IMR-90 (cell line): ENCODE measurements at regions not wholly inside any gene's neighbourhood (a gene's known extent, or its start where the extent isn't known, plus 50 kb on each side); places are given as distances from the start of the nearest gene placed in this dataset.

ENCODE experiments used
- ATAC-seq: fragments of 200-7000 bp; cut with Tn5 transposase; 2 replicates; pipeline ENCODE4 v1.9.1; 2020; ENCODE audit warnings: low read depth, mild to moderate bottlenecking, moderate library complexity
- BruUV-seq: library from RNA; stranded (reverse); fragments of 400-500 nt; replicated peaks from 2 replicates; lab custom pipeline; 2021; lab: Mats Ljungman, UMichigan
- CTCF ChIA-PET: fragments of 300-600 bp; formaldehyde crosslinking; extraction: SDS; loops from one replicate; lab custom pipeline; 2021; ENCODE audit warnings: antibody characterized with exemption; lab: Yijun Ruan, JAX
- POLR2A ChIA-PET: fragments of 300-600 bp; sonication (Branson Sonifier 250); formaldehyde crosslinking; loops from one replicate; lab custom pipeline; 2022; ENCODE audit warnings: antibody characterized with exemption; ENCODE audit not compliant: unreplicated experiment; lab: Charles Lee
- DNase-seq: peaks from one replicate; pipeline ENCODE4 v3.0.0; 2013
- H2AFZ ChIP-seq: replicated peaks from 2 replicates; pipeline ENCODE3; 2013; ENCODE audit warnings: low read length, mild to moderate bottlenecking; ENCODE audit not compliant: poor library complexity
- H2AK5ac ChIP-seq: 2 replicates; pipeline ENCODE4 v1.6.1; 2013; ENCODE audit warnings: low read depth, low read length, inconsistent platforms
- H2AK9ac ChIP-seq: replicated peaks from 2 replicates; pipeline ENCODE3; 2013; ENCODE audit warnings: mild to moderate bottlenecking, low read depth, low read length, moderate library complexity; ENCODE audit not compliant: poor library complexity
- H2BK120ac ChIP-seq: 2 replicates; pipeline ENCODE4 v1.6.1; 2013; ENCODE audit warnings: low read depth, low read length, inconsistent platforms
- H2BK15ac ChIP-seq: 3 replicates; pipeline ENCODE4 v1.6.1; 2013; ENCODE audit warnings: low read depth, low read length, inconsistent platforms
- H2BK20ac ChIP-seq: 2 replicates; pipeline ENCODE4 v1.6.1; 2013; ENCODE audit warnings: low read depth, mild to moderate bottlenecking, inconsistent platforms, low read length, moderate library complexity
- H2BK5ac ChIP-seq: 2 replicates; pipeline ENCODE4 v1.6.1; 2013; ENCODE audit warnings: mild to moderate bottlenecking, low read depth, low read length, inconsistent platforms; ENCODE audit not compliant: poor library complexity, severe bottlenecking
- H3K14ac ChIP-seq: replicated peaks from 2 replicates; pipeline ENCODE4 v1.6.1; 2013; ENCODE audit warnings: low read depth, low read length, inconsistent platforms
- H3K18ac ChIP-seq: 2 replicates; pipeline ENCODE4 v1.6.1; 2013; ENCODE audit warnings: low read depth, low read length, control low read depth
- H3K23ac ChIP-seq: 2 replicates; pipeline ENCODE4 v1.6.1; 2013; ENCODE audit warnings: low read depth, low read length, inconsistent platforms
- H3K27ac ChIP-seq: 2 replicates; pipeline ENCODE4 v1.5.1; 2013; ENCODE audit warnings: mild to moderate bottlenecking, control low read depth, low read length; ENCODE audit not compliant: insufficient read depth
- H3K27me3 ChIP-seq: 2 replicates; pipeline ENCODE4 v1.6.1; 2013; ENCODE audit warnings: low read length; ENCODE audit not compliant: control insufficient read depth, insufficient read depth
- H3K36me3 ChIP-seq: 2 replicates; pipeline ENCODE4 v1.6.1; 2013; ENCODE audit warnings: low read length, mixed read lengths; ENCODE audit not compliant: control insufficient read depth, insufficient read depth
- H3K4ac ChIP-seq: 2 replicates; pipeline ENCODE4 v1.6.1; 2013; ENCODE audit warnings: low read depth, low read length, inconsistent platforms
- H3K4me1 ChIP-seq: 2 replicates; pipeline ENCODE4 v1.6.1; 2013; ENCODE audit warnings: low read length, mixed read lengths; ENCODE audit not compliant: control insufficient read depth, insufficient read depth
- H3K4me2 ChIP-seq: 2 replicates; pipeline ENCODE4 v1.6.1; 2013; ENCODE audit warnings: low read depth, mild to moderate bottlenecking, control low read depth, low read length, moderate library complexity
- H3K4me3 ChIP-seq: 2 replicates; pipeline ENCODE4 v1.5.1; 2013; ENCODE audit warnings: low read depth, mild to moderate bottlenecking, control low read depth, low read length, moderate library complexity; ENCODE audit not compliant: insufficient read depth
- H3K56ac ChIP-seq: 2 replicates; pipeline ENCODE4 v1.6.1; 2013; ENCODE audit warnings: low read length, inconsistent platforms; ENCODE audit not compliant: insufficient read depth; ENCODE audit errors: extremely low read depth
- H3K79me1 ChIP-seq, 2 experiments: 2 replicates each; pipeline ENCODE4 v1.6.1; 2013; ENCODE audit warnings: low read length in 2 of 2, inconsistent platforms in 1 of 2, low read depth in 1 of 2
- H3K9ac ChIP-seq: 2 replicates; pipeline ENCODE4 v1.6.1; 2013; ENCODE audit warnings: low read depth, low read length, control low read depth
- H3K9me1 ChIP-seq: 2 replicates; pipeline ENCODE4 v1.6.1; 2013; ENCODE audit warnings: low read length, inconsistent platforms; ENCODE audit not compliant: insufficient read depth
- H3K9me3 ChIP-seq: 2 replicates; pipeline ENCODE4 v1.6.1; 2013; ENCODE audit warnings: low read length; ENCODE audit not compliant: control insufficient read depth, insufficient read depth
- H4K20me1 ChIP-seq: 2 replicates; pipeline ENCODE4 v1.6.1; 2013; ENCODE audit warnings: low read length, inconsistent platforms; ENCODE audit not compliant: insufficient read depth
- H4K5ac ChIP-seq: 2 replicates; pipeline ENCODE4 v1.6.1; 2013; ENCODE audit warnings: mild to moderate bottlenecking, low read depth, low read length, control low read depth
- H4K8ac ChIP-seq, 2 experiments: 2 replicates each; pipeline ENCODE4 v1.6.1; 2013; ENCODE audit warnings: low read depth in 2 of 2, low read length in 2 of 2, control low read depth in 1 of 2, inconsistent platforms in 1 of 2
- H4K91ac ChIP-seq: 2 replicates; pipeline ENCODE4 v1.6.1; 2013; ENCODE audit warnings: low read depth, low read length, inconsistent platforms; ENCODE audit not compliant: insufficient read depth
- BHLHE40 ChIP-seq: fragments of 150-350 bp; IDR thresholded peaks from 2 replicates; pipeline ENCODE4 v1.6.1; 2016; ENCODE audit warnings: mild to moderate bottlenecking, low read depth, low read length
- CEBPB ChIP-seq: IDR thresholded peaks from 2 replicates; pipeline ENCODE4 v1.6.1; 2012; ENCODE audit warnings: low read depth, low read length, improper control_type of control experiment
- CHD1 ChIP-seq: IDR thresholded peaks from 2 replicates; pipeline ENCODE4 v1.6.1; 2012; ENCODE audit warnings: low read depth, low read length, improper control_type of control experiment
- ELK1 ChIP-seq: fragments of 150-350 bp; IDR thresholded peaks from 2 replicates; pipeline ENCODE4 v1.6.1; 2016; ENCODE audit warnings: low read depth, mild to moderate bottlenecking, low read length, moderate library complexity, borderline replicate concordance
- FOS ChIP-seq: fragments of 150-350 bp; IDR thresholded peaks from 2 replicates; pipeline ENCODE4 v1.6.1; 2016; ENCODE audit warnings: low read depth, low read length
- MAFK ChIP-seq: IDR thresholded peaks from 2 replicates; pipeline ENCODE4 v1.6.1; 2012; ENCODE audit warnings: low read depth, low read length, improper control_type of control experiment
- MAZ ChIP-seq: IDR thresholded peaks from 2 replicates; pipeline ENCODE4 v1.6.1; 2012; ENCODE audit warnings: low read depth, mild to moderate bottlenecking, low read length, improper control_type of control experiment, moderate library complexity, borderline replicate concordance
- NFE2L2 ChIP-seq: fragments of 150-350 bp; IDR thresholded peaks from 2 replicates; pipeline ENCODE4 v1.6.1; 2016; ENCODE audit warnings: low read depth, mild to moderate bottlenecking, low read length
- POLR2A ChIP-seq: IDR thresholded peaks from 2 replicates; pipeline ENCODE4 v1.6.1; 2012; ENCODE audit warnings: mild to moderate bottlenecking, low read depth, low read length
- RCOR1 ChIP-seq: IDR thresholded peaks from 2 replicates; pipeline ENCODE4 v1.6.1; 2012; ENCODE audit warnings: mild to moderate bottlenecking, low read length, improper control_type of control experiment; ENCODE audit not compliant: insufficient replicate concordance
- RFX5 ChIP-seq: IDR thresholded peaks from 2 replicates; pipeline ENCODE4 v1.8.0; 2012; ENCODE audit warnings: low read depth, mild to moderate bottlenecking, low read length, moderate library complexity
- WGBS, 2 experiments: methylation state at CpG; one replicate each; pipeline versions ENCODE4 v1.1.5 to v1.1.7; 2013; ENCODE audit warnings: missing lambda C conversion rate in 2 of 2; ENCODE audit not compliant: insufficient read length in 1 of 2; ENCODE audit errors: extremely low coverage in 2 of 2; 5-methylcytosine and 5-hydroxymethylcytosine counted together
- dilution Hi-C: fragments of 300-500 bp; cut with HindIII; formaldehyde crosslinking; loops from one replicate; pipeline ENCODE4 v1.14.3; 2018; ENCODE audit warnings: low sequenced_read_pairs; ENCODE audit not compliant: unreplicated experiment
- in situ Hi-C: fragments of 300-500 bp; cut with MboI; formaldehyde crosslinking; loops from 3 replicates; pipeline ENCODE4 v1.14.3; 2019; ENCODE audit warnings: low sequenced_read_pairs, inconsistent platforms, mixed read lengths
- intact Hi-C: fragments of 100-400 bp; cut with micrococcal nuclease; formaldehyde crosslinking; loops from 2 replicates; pipeline ENCODE4 v1.10.0; 2022
- TF ChIP-seq, protein P1 (sequence below): fragments of 150-350 bp; IDR thresholded peaks from 2 replicates; pipeline ENCODE4 v1.6.1; 2017; ENCODE audit warnings: mild to moderate bottlenecking, antibody characterized with exemption, low read length, low read depth
- TF ChIP-seq, protein P2 (sequence below): conservative IDR thresholded peaks from 2 replicates; pipeline ENCODE4 v1.5.1; 2012; ENCODE audit warnings: mild to moderate bottlenecking, low read depth, low read length, improper control_type of control experiment

DNA sequence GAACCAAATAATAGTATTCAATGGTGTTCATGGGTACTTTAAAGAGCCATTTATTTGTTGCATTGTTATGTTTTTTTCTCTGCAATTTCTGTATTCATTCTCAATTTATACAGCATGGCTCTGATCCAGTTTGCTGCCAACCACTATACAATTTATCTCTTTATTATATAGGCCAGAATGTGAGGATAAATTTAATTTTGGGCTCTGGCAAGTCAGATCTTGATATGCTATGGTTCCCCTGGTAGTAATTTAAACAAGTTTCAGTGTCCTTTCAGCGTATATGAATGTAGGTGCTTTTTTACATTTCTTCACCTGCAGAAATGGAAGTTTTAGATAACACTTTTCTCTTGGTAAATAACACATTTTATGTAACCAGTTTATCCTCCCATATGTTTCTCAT is 1118.0 kb upstream of the SEMA6A start:
- H3K18ac ChIP-seq = no peak overlapping the region
- TF ChIP-seq, protein P1, sequence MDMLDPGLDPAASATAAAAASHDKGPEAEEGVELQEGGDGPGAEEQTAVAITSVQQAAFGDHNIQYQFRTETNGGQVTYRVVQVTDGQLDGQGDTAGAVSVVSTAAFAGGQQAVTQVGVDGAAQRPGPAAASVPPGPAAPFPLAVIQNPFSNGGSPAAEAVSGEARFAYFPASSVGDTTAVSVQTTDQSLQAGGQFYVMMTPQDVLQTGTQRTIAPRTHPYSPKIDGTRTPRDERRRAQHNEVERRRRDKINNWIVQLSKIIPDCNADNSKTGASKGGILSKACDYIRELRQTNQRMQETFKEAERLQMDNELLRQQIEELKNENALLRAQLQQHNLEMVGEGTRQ = no peak
- TF ChIP-seq NFE2L2 (no peak), CHD1 (no peak), ELK1 (no peak), POLR2A (no peak), RCOR1 (no peak), MAZ (no peak), RFX5 (no peak), FOS (no peak), BHLHE40 (no peak), MAFK (no peak), CEBPB (no peak)
- TF ChIP-seq, protein P2, sequence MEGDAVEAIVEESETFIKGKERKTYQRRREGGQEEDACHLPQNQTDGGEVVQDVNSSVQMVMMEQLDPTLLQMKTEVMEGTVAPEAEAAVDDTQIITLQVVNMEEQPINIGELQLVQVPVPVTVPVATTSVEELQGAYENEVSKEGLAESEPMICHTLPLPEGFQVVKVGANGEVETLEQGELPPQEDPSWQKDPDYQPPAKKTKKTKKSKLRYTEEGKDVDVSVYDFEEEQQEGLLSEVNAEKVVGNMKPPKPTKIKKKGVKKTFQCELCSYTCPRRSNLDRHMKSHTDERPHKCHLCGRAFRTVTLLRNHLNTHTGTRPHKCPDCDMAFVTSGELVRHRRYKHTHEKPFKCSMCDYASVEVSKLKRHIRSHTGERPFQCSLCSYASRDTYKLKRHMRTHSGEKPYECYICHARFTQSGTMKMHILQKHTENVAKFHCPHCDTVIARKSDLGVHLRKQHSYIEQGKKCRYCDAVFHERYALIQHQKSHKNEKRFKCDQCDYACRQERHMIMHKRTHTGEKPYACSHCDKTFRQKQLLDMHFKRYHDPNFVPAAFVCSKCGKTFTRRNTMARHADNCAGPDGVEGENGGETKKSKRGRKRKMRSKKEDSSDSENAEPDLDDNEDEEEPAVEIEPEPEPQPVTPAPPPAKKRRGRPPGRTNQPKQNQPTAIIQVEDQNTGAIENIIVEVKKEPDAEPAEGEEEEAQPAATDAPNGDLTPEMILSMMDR = no peak
- H3K36me3 ChIP-seq = no peaks in the 10 kb centered on the region
- in situ Hi-C loops = no loop called here
- no peaks in the 10 kb centered on the region for H3K4me1 ChIP-seq
- H4K8ac ChIP-seq = no peak overlapping the region
- no peak overlapping the region for H4K5ac ChIP-seq
- H3K9ac ChIP-seq = no peak overlapping the region
- no CpG with 5 or more reads among the region's 1 CpG for WGBS, 2 experiments
- no peaks in the 10 kb centered on the region for H3K9me1 ChIP-seq
- H2BK15ac ChIP-seq = no peak overlapping the region
- dilution Hi-C loops = no loop called here
- no peak overlapping the region for H2BK20ac ChIP-seq
- H2AK9ac ChIP-seq = no peak overlapping the region
- no peak for ATAC-seq
- no peak overlapping the region for H3K56ac ChIP-seq
- no peak overlapping the region for H3K14ac ChIP-seq
- no peak overlapping the region for H3K27ac ChIP-seq
- no peak overlapping the region for H2AFZ ChIP-seq
- no peaks in the 10 kb centered on the region for H3K9me3 ChIP-seq
- H4K20me1 ChIP-seq = no peaks in the 10 kb centered on the region
- H3K4me2 ChIP-seq = no peak overlapping the region
- intact Hi-C loops = no loop called here
- H2BK120ac ChIP-seq = no peak overlapping the region
- H3K79me1 ChIP-seq = no peaks in the 10 kb centered on the region
- no TSS peak for BruUV-seq
- H3K4ac ChIP-seq = no peak overlapping the region
- CTCF ChIA-PET = interaction anchor here (0.6 kb wide), 2 partner anchors 8 to 964 kb away, joined by 3 read pairs; no protein-coding TSS in a partner anchor
- POLR2A ChIA-PET = no interaction called here
- H2BK5ac ChIP-seq = no peak overlapping the region
- H2AK5ac ChIP-seq = no peak overlapping the region
- no peaks in the 10 kb centered on the region for H3K27me3 ChIP-seq
- DNase-seq = no peak
- H3K23ac ChIP-seq = no peak overlapping the region
- no peak overlapping the region for H3K4me3 ChIP-seq
- no peak overlapping the region for H4K91ac ChIP-seq
